Middle frontal gyrus (tissue), 1 donor: ENCODE measurements at regions not wholly inside any gene's neighbourhood (a gene's known extent, or its start where the extent isn't known, plus 50 kb on each side); places are given as distances from the start of the nearest gene placed in this dataset.

Source experiments
- DNase-seq: peaks from one replicate; pipeline ENCODE4 v3.0.0-alpha.2; 2015; ENCODE audit warnings: low spot score; ENCODE audit errors: extremely low spot score

GRCh38 chr4:52273885-52274284 is 222.8 kb downstream of the SPATA18 start:
- no peak for DNase-seq

GRCh38 chr4:52288212-52288855 is 237.2 kb downstream of the SPATA18 start:
- no peak for DNase-seq

- DNase-seq: no peak
These were observed 239.4 kb downstream of the SPATA18 start for GRCh38 chr4:52290466-52290865.

GRCh38 chr4:52292245-52292644 is 241.1 kb downstream of the SPATA18 start:
- no peak for DNase-seq

GRCh38 chr4:52296341-52296740 is 245.2 kb downstream of the SPATA18 start:
- DNase-seq: no peak

- no peak for DNase-seq
These were observed 247.3 kb downstream of the SPATA18 start for GRCh38 chr4:52298444-52298843.

GRCh38 chr4:52299120-52299519 is 248.0 kb downstream of the SPATA18 start:
- DNase-seq: no peak

- DNase-seq: no peak
These were observed 260.5 kb downstream of the SPATA18 start for GRCh38 chr4:52311464-52312125.

GRCh38 chr4:52312722-52313121 is 261.6 kb downstream of the SPATA18 start:
- no peak for DNase-seq

- no peak for DNase-seq
These were observed 266.3 kb downstream of the SPATA18 start for GRCh38 chr4:52317361-52317879.

GRCh38 chr4:52317981-52318380 is 266.9 kb downstream of the SPATA18 start:
- DNase-seq: no peak

- DNase-seq: no peak
These were observed 278.8 kb downstream of the SPATA18 start for GRCh38 chr4:52329894-52330293.

GRCh38 chr4:52343595-52343994 is 292.5 kb downstream of the SPATA18 start:
- DNase-seq: no peak

GRCh38 chr4:52350926-52351325 is 299.8 kb downstream of the SPATA18 start:
- no peak for DNase-seq

- no peak for DNase-seq
These were observed 300.7 kb downstream of the USP46 start for GRCh38 chr4:52358366-52358765.

- no peak for DNase-seq
These were observed 300.2 kb downstream of the USP46 start for GRCh38 chr4:52358883-52359321.

GRCh38 chr4:52366191-52366590 is 292.9 kb downstream of the USP46 start:
- DNase-seq: no peak

GRCh38 chr4:52366621-52367020 is 292.5 kb downstream of the USP46 start:
- no peak for DNase-seq

- DNase-seq: no peak
These were observed 291.7 kb downstream of the USP46 start for GRCh38 chr4:52367282-52367830.

GRCh38 chr4:52368895-52369294 is 290.2 kb downstream of the USP46 start:
- DNase-seq: no peak

- DNase-seq: no peak
These were observed 289.5 kb downstream of the USP46 start for GRCh38 chr4:52369649-52370048.

- no peak for DNase-seq
These were observed 288.5 kb downstream of the USP46 start for GRCh38 chr4:52370576-52370975.

- no peak for DNase-seq
These were observed 287.3 kb downstream of the USP46 start for GRCh38 chr4:52371841-52372240.
